GM18868 (cell line): ENCODE measurements at regions not wholly inside any gene's neighbourhood (a gene's known extent, or its start where the extent isn't known, plus 50 kb on each side); places are given as distances from the start of the nearest gene placed in this dataset.

Experiments
- ATAC-seq: cut with Tn5 transposase; IDR thresholded peaks from one replicate; pipeline ENCODE4 v1.9.1; 2021; ENCODE audit warnings: mild to moderate bottlenecking, moderate library complexity; ENCODE audit not compliant: unreplicated experiment

- no peak for ATAC-seq
Measured at GRCh38 chr3:130838898-130839600, 54.8 kb upstream of the ATP2C1 start.

DNA sequence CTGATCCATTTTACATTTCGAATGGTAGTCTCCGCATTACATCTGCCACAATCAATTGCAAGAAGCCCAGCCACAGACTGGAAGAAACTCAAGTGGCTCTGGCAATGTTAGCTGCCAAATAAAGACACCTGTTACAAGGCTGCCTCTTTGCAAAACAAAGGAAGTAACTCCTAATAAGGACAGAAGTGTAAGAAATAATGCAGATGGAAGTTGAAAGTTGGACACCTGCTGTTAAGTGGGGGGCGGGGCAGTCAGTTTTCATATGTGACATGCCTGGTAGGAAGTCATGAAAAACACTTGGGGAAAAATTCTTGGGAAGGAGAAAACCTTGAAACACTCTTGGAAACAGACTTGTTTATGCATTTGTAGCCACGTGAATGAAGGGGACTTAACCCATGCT lies 54.1 kb upstream of the ATP2C1 start:
- ATAC-seq, result peak; percentile 62

GRCh38 chr3:130841357-130841756 lies 52.5 kb upstream of the ATP2C1 start:
- peak; percentile 34 for ATAC-seq

DNA sequence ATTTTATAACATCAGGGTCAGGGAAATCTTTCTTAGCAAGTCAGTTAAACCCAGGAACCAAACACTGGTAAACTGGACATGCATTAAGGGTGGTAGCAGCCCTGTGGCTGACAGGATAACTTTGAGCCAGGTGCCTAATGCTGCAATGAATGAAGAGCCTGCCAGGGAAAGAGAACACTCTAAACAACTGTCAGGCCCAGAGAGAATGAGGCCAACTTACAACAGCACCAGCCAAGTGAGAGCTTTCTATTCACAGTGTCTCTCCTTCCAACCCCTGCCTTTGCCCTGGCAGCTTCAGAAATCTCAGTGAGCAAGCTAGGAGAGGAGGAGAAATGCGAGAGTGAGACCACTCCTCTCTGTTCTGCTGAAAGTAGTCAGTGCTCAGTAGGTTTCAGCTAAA lies 50.4 kb upstream of the ATP2C1 start:
- no peak for ATAC-seq
